NCI-H146 treated with DMSO at 0.1 percent for 48 hours (cell line): ENCODE measurements at regions not wholly inside any gene's neighbourhood (a gene's known extent, or its start where the extent isn't known, plus 50 kb on each side); places are given as distances from the start of the nearest gene placed in this dataset.
"Not testable (repeated sequence)": the region's sequence is repeated elsewhere in the genome, so short reads cannot be mapped to it uniquely, and the experiment has no call there.

Experiments
- DNase-seq: peaks from one replicate; lab custom pipeline; 2025; ENCODE audit not compliant: unreplicated experiment; lab: John Stamatoyannopoulos, UW

DNA sequence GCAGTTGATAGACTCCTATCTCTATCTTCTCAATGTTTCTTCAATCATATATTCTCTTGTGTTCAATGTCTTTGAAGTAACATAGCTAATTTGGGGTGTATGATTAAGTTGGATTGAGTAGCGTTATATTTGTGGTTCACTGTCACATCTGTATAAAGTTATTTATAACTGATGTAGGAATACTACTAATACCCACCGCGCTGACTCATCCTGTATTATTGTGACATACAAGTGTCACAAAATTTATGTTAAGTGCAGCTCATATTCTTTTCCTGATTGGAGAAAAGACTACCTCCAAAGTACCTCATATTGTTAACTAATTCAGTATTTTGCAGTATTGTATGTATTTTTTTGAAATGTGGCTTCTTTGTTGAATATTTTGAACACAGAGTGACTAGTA lies 940.8 kb downstream of the SLC6A15 start:
- DNase-seq = no peak

DNA sequence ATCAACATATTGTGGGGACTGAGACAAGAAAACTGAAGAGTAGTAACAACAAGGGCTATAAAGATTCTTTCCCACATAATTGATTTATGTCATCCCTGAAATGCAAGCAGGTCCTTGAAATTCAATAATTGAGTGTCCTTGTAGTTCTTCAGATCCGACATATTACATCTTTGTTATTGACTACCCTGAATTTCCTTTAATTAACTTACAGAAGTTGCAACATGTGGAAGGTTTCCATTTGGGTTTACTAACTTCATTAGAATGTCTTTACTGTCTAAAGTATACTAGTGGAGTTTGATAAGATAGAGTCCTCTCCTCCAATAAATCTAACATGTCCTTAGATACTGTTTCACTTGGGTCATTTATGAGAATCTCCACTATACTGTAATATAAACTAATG lies 951.8 kb downstream of the SLC6A15 start:
- no peak for DNase-seq

DNA sequence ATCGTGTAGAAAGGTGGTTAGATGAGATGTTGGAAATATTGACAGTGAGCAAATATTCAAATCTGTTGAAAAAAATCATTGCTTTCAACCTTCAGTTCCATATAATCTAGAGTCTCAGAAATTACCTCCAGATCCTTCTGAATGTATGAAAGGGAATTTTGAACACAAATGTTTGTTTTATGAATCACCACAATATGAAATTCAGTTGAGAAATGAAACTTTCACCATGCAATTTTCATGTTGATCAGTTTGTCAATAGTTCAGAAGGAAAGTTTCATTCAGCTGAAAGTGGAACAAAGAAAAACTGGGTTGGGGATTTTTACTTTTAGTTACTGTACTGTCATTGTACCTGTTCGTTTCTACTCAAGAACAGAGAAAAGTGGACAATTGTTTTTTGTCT lies 953.6 kb downstream of the SLC6A15 start:
- DNase-seq = no peak

DNA sequence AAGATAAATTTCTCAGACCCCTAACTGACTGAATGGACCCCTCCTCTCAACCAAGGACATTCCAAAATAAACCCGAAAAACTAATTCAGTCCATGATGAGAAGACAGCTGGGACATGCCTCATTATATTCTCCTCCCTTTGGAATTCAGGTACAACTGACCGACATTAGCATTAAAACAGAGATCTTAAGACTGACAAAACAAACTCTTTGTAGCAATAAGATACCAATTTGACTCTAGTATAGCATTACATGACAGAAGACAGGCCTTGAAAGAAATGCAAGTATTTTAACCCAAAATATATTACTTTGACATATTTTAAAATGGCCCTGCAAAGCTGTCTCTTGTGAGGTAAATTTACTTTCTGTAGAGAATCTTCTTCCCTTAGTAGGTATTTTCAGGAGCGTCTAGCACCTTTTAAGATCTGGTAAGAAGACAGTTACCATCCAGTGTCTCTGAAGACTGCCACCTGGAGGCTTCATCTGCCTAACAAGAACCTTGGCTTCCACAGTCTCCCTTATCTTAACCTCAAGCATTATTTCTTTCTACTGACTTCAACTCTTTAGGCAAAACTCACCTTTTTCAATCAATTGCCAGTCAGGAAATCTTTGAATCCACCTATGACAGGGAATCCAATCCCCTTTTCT lies 957.5 kb downstream of the SLC6A15 start:
- no peak for DNase-seq

DNA sequence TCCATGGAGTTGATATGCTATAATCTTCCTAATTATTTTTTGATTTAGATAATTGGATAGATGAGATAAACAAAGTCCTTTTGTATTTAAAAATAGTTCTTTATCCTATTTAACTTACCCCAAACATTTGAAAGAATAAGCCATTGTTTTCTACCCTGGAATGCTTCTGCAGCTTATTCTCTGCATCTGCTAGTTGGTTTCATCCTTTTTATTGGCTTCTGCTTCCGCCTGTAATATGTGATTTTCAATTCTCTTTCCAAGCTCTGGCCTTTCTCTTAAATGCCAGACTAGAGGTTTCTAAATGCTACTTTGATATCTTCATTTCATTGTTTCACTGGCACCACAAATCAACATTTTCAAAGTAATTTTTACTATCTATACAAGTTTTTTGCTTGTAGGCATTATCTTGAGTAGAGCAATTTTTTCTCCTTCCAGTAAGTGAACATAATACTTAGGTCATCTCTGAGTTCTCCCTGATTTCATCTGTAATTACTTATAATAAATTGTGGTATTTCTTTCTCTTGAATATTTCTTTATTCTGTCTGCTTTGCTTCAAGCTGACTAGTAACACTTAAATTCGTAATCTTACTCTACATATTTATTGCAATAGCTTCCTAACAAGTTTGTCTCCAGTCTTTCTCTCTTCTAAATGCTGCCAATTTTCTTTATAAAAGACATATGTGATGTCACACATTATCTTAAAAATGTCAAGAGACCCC lies 958.4 kb downstream of the SLC6A15 start:
- no peak for DNase-seq

DNA sequence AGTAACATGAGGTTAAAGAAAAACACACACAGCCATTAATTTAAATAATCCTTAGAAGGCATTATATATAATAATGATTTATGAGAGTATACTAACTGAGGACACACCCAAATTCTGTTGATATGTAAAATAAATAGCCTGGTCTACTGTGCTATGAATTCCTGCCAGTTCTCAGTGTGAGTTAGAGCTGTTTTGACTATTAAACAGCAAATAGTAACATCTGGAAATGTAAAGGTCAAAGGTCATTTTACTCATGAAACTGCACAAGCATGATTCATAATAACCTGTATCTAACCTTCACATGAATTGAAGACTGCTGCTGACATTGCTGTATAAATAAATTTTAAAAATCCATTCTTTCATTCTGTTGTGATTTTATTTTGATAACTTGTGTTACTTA lies 966.7 kb downstream of the SLC6A15 start:
- no peak for DNase-seq

DNA sequence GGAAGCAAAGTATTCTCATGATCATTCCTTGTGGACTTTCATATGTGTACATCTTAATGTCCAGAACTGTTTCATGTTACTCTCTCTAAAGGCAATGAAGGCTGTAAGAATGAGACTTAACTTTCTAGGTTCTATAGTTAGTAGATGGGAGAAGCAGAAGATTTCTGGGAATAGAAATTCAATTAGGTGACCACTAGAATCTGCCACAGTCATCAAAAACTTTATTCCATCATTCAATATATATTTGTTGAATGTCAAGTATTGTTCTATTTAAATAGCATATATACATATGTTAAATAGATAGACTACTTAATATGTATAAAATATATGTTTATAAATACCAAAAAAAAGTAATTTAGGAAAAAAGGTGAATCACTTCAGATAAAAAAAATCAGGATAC lies 972.9 kb downstream of the SLC6A15 start:
- no peak for DNase-seq

DNA sequence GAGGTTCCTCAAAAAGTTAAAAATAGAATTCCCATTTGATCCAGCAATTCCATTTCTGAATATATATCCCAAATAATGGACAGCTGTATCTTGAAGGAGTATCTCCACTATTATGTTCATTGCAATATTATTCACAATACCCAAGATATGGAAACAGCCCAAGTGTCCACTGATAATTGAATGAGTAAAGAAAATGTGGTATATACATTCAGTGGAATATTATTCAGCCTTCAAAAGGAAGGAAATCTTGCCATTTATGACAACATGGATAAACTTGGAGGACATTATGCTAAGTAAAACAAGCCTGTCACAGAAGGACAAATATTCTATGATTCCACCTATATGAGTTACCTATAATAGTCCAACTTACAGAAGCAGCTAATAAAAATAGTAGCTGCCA lies 979.0 kb downstream of the SLC6A15 start:
- no peak for DNase-seq

DNA sequence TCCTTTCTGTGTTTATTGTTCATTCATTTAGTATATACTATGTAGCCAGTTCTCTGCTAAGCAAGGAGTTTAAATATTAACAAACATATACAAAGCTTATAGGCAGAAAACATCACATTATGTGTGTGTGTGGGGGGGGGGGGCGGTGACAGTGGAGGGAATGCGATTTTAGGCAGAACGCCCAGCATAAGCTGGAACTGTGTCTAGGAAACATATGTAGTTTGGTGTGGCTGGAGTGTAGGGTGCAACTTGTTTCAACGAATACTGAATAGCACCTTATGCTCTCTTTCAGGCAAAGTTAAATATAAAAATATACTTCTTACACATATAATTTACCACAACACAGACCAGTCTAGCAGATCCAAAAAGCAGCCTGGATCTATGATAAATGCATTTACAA lies 980.6 kb downstream of the SLC6A15 start:
- DNase-seq = no peak

DNA sequence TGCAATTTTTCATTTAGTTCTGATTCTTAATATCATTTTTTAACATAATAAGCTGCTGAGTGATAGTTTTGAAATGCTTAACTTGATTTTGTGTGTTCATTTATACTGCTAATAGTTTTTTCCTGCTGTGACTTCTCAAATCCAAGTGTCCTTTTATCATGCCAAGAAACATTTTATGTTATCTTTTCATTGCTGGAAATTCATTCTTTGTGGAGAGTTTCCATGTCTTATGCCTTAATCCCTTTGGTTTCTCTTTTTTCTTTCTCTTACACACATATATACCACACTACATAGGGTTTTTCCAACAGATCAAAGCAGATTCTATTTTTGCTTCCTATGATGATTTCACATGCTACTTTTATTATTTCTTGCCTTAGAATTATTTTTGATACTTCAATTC lies 981.1 kb downstream of the SLC6A15 start:
- DNase-seq = no peak

DNA sequence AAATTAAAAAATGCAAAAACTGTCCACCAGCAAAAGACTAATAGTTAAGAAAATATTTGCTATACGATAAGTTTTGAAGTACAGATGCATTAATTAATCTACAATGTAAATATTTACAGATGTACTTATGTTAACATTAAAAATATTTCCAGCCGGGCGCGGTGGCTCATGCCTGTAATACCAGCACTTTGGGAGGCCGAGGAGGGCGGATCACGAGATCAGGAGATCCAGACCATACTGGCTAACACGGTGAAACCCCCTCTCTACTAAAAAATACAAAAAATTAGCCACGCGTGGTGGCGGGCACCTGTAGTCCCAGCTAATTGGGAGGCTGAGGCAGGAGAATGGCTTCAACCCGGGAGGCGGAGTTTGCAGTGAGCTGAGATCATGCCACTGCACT lies 982.8 kb downstream of the SLC6A15 start:
- DNase-seq = not testable (repeated sequence)

DNA sequence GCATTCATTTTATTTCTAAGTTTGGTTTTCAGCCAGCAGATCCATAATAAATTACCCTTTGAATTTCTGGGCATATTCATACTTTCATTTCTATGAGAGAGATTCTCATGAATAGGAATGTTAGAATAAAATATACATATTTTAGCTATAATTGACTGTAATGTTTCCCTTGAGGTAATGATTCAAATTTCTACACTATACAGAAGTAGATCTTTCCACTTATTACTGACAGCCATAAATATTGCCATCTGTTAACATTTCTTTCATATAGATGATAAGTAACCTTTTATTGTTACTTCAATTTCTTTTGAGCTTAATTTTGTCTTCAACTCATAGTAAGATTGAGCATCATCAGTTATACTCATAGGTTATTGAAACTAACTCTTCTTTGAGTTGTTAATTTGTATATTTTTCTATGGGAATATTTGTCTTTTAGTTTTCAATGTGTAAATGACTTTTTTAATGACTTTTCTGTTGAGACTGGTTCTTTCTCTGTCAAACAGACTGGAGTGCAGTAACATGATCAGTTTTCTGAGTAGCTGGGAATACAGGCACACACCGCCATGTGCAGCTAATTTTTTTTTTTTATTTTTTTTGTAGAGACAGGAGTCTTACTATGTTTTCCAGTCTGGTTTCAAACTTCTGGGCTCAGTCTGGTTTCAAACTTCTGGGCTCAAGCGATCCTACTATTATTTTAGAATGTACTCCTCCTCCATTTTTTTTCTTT lies 991.6 kb downstream of the SLC6A15 start:
- DNase-seq = no peak

DNA sequence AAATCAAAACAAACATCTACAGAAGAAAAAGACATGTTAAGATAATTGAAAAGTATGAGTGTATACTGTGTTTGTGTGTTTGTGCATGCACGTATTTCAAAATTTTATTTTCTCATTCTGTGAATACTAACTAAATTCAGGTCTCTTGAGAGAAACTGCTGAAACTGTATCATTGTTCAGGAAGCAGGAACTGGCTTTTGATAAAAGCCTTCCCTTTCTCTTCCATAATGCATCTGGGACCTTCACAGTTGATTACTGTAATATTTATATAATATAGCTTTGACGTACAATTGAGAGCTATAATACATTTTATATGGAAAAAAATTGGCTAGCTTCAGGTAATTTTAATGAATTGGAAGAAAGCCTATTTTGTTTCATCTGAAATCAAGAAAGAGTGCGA lies 993.5 kb downstream of the SLC6A15 start:
- DNase-seq = no peak

DNA sequence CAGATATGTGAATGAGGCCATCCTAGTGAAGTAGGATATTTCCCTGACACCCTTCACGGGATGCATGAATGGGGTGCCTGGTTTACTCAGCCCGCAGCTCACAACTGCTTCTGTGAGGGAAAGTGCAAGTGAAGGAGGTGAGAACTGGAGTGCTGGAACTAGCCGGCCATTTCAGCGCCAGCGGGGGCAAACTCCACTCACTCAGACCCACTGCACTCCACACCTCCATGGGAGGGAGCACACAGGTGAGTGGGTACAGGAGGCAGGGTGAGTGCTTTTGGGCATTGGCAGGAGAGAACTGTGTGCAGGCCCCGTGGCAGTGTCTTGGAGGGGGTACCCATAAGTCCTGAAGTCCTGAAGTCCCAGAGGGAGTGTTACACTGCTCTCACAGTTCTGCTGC lies 1008.4 kb downstream of the SLC6A15 start:
- no peak for DNase-seq

DNA sequence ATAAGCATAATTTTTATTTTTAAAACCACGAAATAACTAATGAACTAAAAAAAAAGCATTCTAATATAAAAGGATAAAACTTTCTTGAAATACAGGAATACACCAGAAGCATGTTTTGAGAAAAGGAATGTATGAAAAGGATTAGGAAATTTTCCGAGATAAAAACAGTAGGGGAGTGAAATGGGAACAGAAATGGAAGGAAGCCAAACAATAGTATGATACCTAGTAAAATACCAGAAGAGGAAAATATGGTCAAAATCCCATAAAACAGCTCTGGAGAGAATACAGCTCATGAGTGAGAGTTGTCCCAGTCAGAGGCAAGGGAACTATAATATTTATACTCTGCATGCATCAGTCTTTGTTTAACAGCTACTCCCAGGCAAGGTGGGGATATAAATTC lies 1016.2 kb downstream of the SLC6A15 start:
- no peak for DNase-seq

DNA sequence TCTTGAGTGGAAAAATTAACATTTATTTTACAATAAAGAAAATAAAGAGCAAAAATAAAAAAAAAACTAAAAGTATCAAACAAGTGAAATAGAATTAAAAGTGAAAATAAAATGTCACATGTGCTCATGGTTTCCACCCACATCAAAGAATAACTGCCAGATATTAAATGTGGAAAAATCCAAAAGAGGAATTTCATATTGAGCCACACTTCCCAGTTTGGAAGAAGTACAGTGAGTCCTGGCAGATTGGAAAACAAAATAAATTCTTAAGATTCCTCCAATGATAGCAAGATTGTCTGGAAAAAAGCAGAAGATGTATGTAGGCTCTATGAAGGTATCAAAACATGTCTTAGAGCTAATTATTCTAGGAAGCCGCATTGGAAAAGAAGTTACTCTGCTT lies 1019.5 kb downstream of the SLC6A15 start:
- no peak for DNase-seq

DNA sequence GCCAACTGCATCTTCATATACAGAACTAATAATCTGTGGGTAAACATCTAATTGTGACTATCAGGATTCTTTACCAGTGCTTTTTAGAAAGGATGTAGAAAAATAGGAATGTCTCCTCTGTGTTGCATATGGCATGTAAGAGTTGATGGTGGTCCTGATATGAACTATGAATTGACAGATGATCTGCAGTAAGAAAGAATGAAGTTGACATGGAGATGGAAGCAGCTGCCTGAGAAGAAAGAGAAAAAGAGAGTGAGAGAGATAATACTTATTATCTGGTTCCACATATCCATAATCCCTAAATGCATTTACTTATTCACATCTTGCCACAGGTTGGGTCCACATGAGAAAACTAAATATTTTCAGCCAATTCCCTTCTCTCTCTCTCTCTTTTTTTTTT lies 1022.9 kb downstream of the SLC6A15 start:
- no peak for DNase-seq

DNA sequence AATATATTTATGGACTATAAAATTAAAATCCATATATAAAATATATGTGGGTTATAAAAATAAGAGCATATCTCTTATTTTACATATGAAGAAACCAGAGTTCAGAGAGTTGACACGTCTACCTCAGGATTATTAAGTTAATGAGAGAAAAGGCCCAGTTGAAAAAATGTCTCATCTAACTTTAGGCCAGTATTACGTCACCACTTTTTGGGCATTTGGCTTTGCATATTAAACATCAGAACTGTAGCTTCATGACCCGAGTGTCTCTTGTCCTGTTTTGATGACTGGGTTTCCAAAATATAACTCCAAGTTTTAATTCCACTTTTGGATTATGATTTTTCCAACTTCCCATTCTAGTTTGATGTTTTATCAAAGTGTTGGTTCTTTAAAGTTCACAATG lies 1026.1 kb downstream of the SLC6A15 start:
- DNase-seq = no peak

DNA sequence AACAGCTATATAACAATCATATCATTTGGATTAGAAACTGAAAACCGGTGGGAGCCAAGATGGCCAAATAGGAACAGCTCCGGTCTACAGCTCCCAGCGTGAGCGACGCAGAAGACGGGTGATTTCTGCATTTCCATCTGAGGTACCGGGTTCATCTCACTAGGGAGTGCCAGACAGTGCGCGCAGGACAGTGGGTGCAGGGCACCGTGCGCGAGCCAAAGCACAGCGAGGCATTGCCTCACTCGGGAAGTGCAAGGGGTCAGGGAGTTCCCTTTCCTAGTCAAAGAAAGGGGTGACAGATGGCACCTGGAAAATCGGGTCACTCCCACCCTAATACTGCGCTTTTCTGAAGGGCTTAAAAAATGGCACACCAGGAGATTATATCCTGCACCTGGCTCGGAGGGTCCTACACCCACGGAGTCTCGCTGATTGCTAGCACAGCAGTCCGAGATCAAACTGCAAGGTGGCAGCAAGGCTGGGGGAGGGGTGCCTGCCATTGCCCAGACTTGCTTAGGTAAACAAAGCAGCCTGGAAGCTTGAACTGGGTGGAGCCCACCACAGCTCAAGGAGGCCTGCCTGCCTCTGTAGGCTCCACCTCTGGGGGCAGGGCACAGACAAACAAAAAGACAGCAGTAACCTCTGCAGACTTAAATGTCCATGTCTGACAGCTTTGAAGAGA lies 1041.5 kb downstream of the SLC6A15 start:
- DNase-seq = not testable (repeated sequence)

DNA sequence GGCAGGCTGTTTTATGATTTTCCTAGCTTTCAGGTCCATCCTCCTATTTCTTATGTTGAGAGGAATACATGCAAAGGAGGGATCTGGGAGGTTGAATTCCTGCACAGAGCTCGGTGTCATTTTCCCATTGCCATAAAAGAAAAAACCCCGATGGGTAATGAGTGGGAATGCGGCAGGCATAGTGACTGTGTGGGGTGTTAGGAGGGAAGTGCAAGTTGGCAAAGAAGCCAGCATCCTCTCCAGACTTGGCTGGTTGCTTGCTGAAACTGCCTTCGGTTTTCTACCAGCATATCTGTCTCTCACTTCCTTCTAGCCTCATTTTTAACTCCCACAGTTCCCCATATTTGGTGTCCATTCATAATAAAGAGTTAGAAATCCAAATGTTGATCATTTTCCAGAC lies 1046.1 kb downstream of the SLC6A15 start:
- DNase-seq = no peak

DNA sequence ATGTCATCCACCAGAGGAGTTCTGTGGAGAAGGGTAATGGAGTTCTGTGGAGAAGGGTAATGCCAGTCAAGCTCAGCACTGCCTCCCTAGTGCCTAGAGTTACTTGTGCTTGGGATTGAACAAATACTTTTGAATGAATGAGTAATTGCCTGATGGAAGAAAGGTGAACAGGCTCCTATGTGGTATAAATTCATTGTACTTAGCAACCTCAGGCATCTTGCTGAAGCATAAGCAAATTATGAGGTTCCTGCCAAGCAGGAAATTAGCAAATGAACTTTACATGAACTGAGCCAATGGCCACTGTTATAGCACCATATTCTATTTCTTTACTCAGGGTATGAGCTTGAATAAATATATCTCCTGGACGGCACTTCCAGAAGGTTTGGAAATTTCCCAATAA lies 1047.2 kb downstream of the SLC6A15 start:
- DNase-seq = no peak

DNA sequence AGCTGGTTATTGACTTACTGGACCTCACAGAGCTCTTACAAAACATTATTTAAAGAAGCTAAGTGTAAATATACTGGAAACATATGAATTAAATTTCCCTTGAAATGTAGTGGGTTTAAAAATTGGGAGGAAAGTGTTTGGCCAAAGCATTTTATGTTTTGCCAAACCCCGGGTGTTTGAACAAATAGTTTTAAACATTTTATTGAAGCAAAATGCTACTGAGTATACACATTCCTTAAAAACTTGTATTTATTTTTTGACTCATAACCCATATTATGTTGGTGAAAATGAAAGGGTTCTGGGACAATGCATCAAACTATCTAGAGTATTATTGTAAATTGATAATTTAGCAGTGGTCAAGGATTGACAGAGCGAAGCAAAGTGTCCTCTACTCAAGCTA lies 1048.5 kb downstream of the SLC6A15 start:
- DNase-seq = no peak
